Thyroid gland (tissue), 4 donors: ENCODE measurements at regions not wholly inside any gene's neighbourhood (a gene's known extent, or its start where the extent isn't known, plus 50 kb on each side); places are given as distances from the start of the nearest gene placed in this dataset.

Source experiments
- DNase-seq, 2 donors: peaks; one replicate each; pipeline ENCODE4 v3.0.0-alpha.2; 2019
- H3K27ac ChIP-seq, 3 donors: fragments of 200-600 bp; sonication (generic); 1 replicate in 2 of 3; 2 replicates in 1 of 3; pipeline ENCODE4 v1.5.1; 2016 to 2019; ENCODE audit warnings: mild to moderate bottlenecking in 1 of 3, moderate library complexity in 1 of 3
- H3K27me3 ChIP-seq: fragments of 200-600 bp; sonication (generic); one replicate; pipeline ENCODE4 v1.5.1; 2019
- H3K36me3 ChIP-seq, 2 donors: fragments of 200-600 bp; sonication (generic); one replicate each; pipeline ENCODE4 v1.5.1; 2016 to 2019
- H3K4me1 ChIP-seq, 2 donors: fragments of 200-600 bp; sonication (generic); one replicate each; pipeline ENCODE4 v1.5.1; 2017 to 2019
- H3K4me3 ChIP-seq, 3 donors: fragments of 200-600 bp; sonication (generic); replicated peaks in 1 of 3; 1 replicate in 2 of 3; 2 replicates in 1 of 3; pipeline ENCODE4 v1.5.1; 2016; ENCODE audit warnings: mild to moderate bottlenecking in 1 of 3
- H3K9me3 ChIP-seq: fragments of 200-600 bp; sonication (generic); one replicate; pipeline ENCODE4 v1.5.1; 2017
- POLR2A ChIP-seq, 2 donors: fragments of 450-650 bp; IDR thresholded peaks; one replicate each; pipeline ENCODE4 v1.6.1; 2017; ENCODE audit warnings: antibody characterized with exemption in 2 of 2, mild to moderate bottlenecking in 2 of 2, moderate library complexity in 1 of 2
- WGBS, 2 donors: methylation state at CpG; one replicate each; pipeline ENCODE4 v1.1.5; 2017; 5-methylcytosine and 5-hydroxymethylcytosine counted together
- intact Hi-C: fragments of 100-400 bp; cut with DNase I; formaldehyde crosslinking; loops from one replicate; pipeline ENCODE4 v1.15.1; 2023
- TF ChIP-seq, protein P1 (sequence below), 6 experiments: fragments of 200-600 bp in 3 of 6; fragments of 450-650 bp in 3 of 6; sonication (generic) in 3 of 6; IDR thresholded peaks; one replicate each; pipeline ENCODE4 v1.5.1; 2016 to 2019; ENCODE audit warnings: antibody characterized with exemption in 6 of 6, mild to moderate bottlenecking in 2 of 6, inconsistent platforms in 1 of 6, moderate library complexity in 1 of 6

DNA sequence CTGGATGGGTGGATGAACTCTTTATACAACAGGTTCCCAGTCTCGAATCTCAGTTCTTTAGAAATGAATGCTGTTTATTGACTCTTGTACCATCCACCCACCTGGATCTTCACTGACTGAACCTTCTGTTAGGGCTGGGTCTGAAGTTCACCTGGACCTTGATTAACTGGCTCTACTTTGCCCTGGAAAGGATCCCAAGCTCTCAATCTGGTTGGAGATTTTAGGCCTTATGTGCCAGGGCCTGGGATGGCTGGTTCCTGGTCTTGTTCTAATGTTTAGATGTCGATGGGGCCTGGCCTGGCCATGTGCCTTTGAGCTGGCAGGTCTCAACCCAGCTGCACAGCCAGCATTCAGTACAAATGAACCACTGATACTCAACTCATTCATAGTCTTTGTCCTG, 76.5 kb upstream of the MED13L start:
- 85 to 90% methylated on average over 2 of the region's 2 CpGs for WGBS, 2 donors
- intact Hi-C loops, result no loop called here

DNA sequence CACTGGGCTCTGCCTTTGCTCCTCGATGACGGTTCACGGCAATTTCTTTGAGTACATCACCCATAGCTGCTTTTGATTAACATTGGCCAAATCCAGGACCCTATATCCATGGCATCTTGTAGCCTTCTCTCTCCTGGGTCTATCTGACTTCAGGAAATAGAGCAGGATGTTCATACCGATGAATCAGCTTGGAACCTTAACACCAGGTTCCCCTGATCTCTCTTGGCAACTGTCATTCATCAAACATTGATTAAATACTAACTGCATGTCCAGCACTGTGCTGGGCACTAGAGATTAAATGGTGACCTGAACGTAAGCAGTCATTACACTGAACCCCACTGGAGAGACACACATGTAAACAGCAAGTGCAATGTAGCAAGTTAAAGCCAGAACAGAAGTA, 77.0 kb upstream of the MED13L start:
- Histone ChIP-seq H3K27me3 (no peaks in the 10 kb centered on the region), H3K4me1 (peaks cover 0 to 5% of the 10 kb centered on the region in 2 donors), H3K4me3 (no peak overlapping the region), H3K27ac (no peak overlapping the region), H3K36me3 (no peaks in the 10 kb centered on the region), H3K9me3 (no peaks in the 10 kb centered on the region)
- 96 to 99% methylated on average over 5 of the region's 5 CpGs for WGBS, 2 donors
- TF ChIP-seq, protein P1, sequence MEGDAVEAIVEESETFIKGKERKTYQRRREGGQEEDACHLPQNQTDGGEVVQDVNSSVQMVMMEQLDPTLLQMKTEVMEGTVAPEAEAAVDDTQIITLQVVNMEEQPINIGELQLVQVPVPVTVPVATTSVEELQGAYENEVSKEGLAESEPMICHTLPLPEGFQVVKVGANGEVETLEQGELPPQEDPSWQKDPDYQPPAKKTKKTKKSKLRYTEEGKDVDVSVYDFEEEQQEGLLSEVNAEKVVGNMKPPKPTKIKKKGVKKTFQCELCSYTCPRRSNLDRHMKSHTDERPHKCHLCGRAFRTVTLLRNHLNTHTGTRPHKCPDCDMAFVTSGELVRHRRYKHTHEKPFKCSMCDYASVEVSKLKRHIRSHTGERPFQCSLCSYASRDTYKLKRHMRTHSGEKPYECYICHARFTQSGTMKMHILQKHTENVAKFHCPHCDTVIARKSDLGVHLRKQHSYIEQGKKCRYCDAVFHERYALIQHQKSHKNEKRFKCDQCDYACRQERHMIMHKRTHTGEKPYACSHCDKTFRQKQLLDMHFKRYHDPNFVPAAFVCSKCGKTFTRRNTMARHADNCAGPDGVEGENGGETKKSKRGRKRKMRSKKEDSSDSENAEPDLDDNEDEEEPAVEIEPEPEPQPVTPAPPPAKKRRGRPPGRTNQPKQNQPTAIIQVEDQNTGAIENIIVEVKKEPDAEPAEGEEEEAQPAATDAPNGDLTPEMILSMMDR (IDR thresholded peaks at IDR 0.05), result no peak
- TF ChIP-seq POLR2A (IDR thresholded peaks at IDR 0.05), result no peak
- intact Hi-C loops, result no loop called here
- no peak for DNase-seq

More for the DNA sequence above, 76.5 kb upstream of the MED13L start:
- H3K27me3 ChIP-seq, result no peaks in the 10 kb centered on the region
- H3K27ac ChIP-seq, result no peak overlapping the region
- TF ChIP-seq POLR2A (IDR thresholded peaks at IDR 0.05), result no peak
- TF ChIP-seq, protein P1 (IDR thresholded peaks at IDR 0.05), result no peak
- no peaks in the 10 kb centered on the region for H3K36me3 ChIP-seq
- DNase-seq, result no peak
- H3K4me1 ChIP-seq, result peaks cover 0 to 5% of the 10 kb centered on the region in 2 donors
- no peak overlapping the region for H3K4me3 ChIP-seq
- no peaks in the 10 kb centered on the region for H3K9me3 ChIP-seq

DNA sequence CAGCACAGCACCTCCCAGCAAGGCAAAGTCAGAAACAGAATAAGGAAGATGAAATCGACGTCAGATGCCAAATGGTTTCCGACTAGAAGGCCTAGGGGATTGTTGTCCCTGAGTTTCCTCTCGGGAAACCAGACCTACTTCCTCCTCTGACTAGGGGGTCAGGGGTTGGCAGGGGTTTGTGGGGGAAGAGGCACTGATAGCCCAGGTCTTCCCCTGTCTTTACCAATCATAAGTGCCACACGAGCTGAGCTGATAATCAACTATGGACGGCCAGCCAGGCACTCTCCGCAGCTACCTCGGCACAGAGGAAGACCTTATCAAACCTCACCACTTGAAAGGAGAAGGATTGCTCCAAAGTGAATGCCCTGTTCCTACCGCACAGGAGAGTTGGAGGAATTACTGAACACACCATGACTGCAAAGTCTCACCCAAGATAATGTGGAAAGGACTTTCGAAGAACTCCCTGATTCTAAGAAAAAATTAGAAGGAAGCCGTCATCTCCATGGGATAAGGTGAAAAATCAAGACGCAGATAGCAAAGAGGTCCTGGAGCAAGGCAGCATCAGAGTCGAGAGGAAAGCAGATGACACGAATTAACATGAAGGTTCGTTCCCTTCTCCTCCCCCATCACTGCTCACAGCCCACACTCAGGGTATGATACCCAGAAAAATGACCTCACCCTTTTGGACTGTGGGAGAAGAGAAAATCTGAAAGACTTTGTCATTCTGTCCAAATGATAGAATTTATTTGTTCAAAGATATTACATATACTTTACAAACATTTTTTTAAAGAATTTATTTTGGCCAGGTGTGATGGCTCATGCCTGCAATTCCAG, 77.7 kb upstream of the MED13L start:
- TF ChIP-seq, protein P1 (IDR thresholded peaks at IDR 0.05), result no peak
- TF ChIP-seq POLR2A (IDR thresholded peaks at IDR 0.05), result no peak
- Histone ChIP-seq H3K27me3 (no peaks in the 10 kb centered on the region), H3K36me3 (no peaks in the 10 kb centered on the region), H3K4me1 (peaks cover 0 to 11% of the 10 kb centered on the region in 2 donors), H3K9me3 (no peaks in the 10 kb centered on the region), H3K27ac (no peak overlapping the region), H3K4me3 (no peak overlapping the region)
- DNase-seq, result no peak
- intact Hi-C loops, result no loop called here
- WGBS, 2 donors, result 79 to 87% methylated on average over 15 of the region's 15 CpGs

DNA sequence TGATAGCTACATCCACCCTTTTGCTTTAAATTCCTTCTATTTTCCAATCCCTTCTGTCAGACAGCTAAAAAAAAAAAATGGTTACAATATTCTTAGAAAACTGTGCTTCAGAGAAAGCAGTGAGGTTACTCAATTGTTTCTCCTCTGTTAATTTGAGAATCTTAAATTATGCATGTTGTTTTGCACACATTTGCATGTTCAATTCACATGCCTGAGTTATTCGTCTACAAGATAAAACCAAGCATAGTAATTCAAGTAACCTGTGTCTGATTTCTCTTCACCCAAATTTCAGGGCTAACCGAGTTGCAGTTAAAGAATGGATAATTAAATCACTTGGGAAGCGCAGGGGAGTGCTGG, 81.0 kb upstream of the MED13L start:
- intact Hi-C loops, result no loop called here
- Histone ChIP-seq H3K9me3 (no peaks in the 10 kb centered on the region), H3K36me3 (no peaks in the 10 kb centered on the region), H3K27ac (peak overlapping the region; percentile 40 to 75 (median 73)), H3K27me3 (no peaks in the 10 kb centered on the region), H3K4me1 (peaks cover 0 to 11% of the 10 kb centered on the region in 2 donors), H3K4me3 (no peak overlapping the region)
- no peak for DNase-seq
- TF ChIP-seq POLR2A (IDR thresholded peaks at IDR 0.05), result no peak
- TF ChIP-seq, protein P1 (IDR thresholded peaks at IDR 0.05), result no peak
- 48 to 53% methylated on average over 3 of the region's 3 CpGs for WGBS, 2 donors
